T-cell (primary cell): ENCODE measurements at regions not wholly inside any gene's neighbourhood (a gene's known extent, or its start where the extent isn't known, plus 50 kb on each side); places are given as distances from the start of the nearest gene placed in this dataset.

Experiments
- ATAC-seq, 4 experiments: fragments of 200-7000 bp in 3 of 4; fragments of 150-1000 bp in 1 of 4; cut with Tn5 transposase; replicated peaks in 1 of 4; 1 replicate in 3 of 4; 2 replicates in 1 of 4; pipeline ENCODE4 v1.10.0; 2021; ENCODE audit warnings: moderate library complexity in 3 of 4, mild to moderate bottlenecking in 2 of 4, moderate number of reproducible peaks in 1 of 4
- CTCF ChIA-PET, 2 donors: fragments of 300-600 bp; sonication (Branson Sonifier 250); formaldehyde crosslinking; loops; one replicate each; lab custom pipeline; 2022; ENCODE audit warnings: antibody characterized with exemption in 2 of 2; lab: Charles Lee
- POLR2A ChIA-PET, 2 donors: fragments of 300-600 bp; sonication (Branson Sonifier 250); formaldehyde crosslinking; loops; one replicate each; lab custom pipeline; 2022; ENCODE audit warnings: antibody characterized with exemption in 2 of 2; lab: Charles Lee
- DNase-seq, 35 experiments: peaks; one replicate each; pipeline versions ENCODE4 v3.0.0 to v3.0.0-alpha.2; 2013 to 2023
- H3K27ac ChIP-seq: one replicate; pipeline ENCODE4 v1.5.1; 2013; ENCODE audit warnings: low read length
- H3K27me3 ChIP-seq, 2 experiments: replicated peaks in 1 of 2; 1 replicate in 1 of 2; 2 replicates in 1 of 2; pipeline versions ENCODE4 v1.6.1 to v1.7.0; 2013; ENCODE audit warnings: low read length in 1 of 2, mixed read lengths in 1 of 2; ENCODE audit not compliant: control insufficient read depth in 2 of 2, insufficient read depth in 2 of 2; ENCODE audit errors: extremely low read depth in 1 of 2
- H3K36me3 ChIP-seq, 2 donors: 1 replicate in 1 of 2; 2 replicates in 1 of 2; pipeline versions ENCODE4 v1.6.1 to v1.7.0; 2013; ENCODE audit warnings: low read length in 1 of 2; ENCODE audit not compliant: control insufficient read depth in 2 of 2, insufficient read depth in 1 of 2; ENCODE audit errors: extremely low read depth in 1 of 2
- H3K4me1 ChIP-seq, 2 experiments: 1 replicate in 1 of 2; 2 replicates in 1 of 2; pipeline versions ENCODE4 v1.6.1 to v1.7.0; 2013; ENCODE audit warnings: low read length in 2 of 2, mixed read lengths in 1 of 2; ENCODE audit not compliant: insufficient read depth in 2 of 2, control insufficient read depth in 1 of 2; ENCODE audit errors: extremely low read depth in 1 of 2
- H3K4me3 ChIP-seq, 2 donors: 1 replicate in 1 of 2; 2 replicates in 1 of 2; pipeline versions ENCODE4 v1.5.1 to v1.7.0; 2013; ENCODE audit warnings: mild to moderate bottlenecking in 2 of 2, low read length in 1 of 2, moderate library complexity in 1 of 2; ENCODE audit not compliant: control insufficient read depth in 1 of 2; ENCODE audit errors: extremely low read depth in 1 of 2
- H3K9me3 ChIP-seq: 2 replicates; pipeline ENCODE4 v1.7.0; 2013
- H3K27ac Mint-ChIP-seq, 2 donors: one replicate each; pipeline ENCODE4 v1.8.0; 2020 to 2021; ENCODE audit warnings: mild to moderate bottlenecking in 2 of 2, mixed read lengths in 2 of 2
- H3K27me3 Mint-ChIP-seq, 2 donors: one replicate each; pipeline ENCODE4 v1.8.0; 2021 to 2022; ENCODE audit warnings: mixed read lengths in 2 of 2
- H3K36me3 Mint-ChIP-seq: one replicate; pipeline ENCODE4 v1.8.0; 2021; ENCODE audit warnings: mixed read lengths
- H3K4me1 Mint-ChIP-seq, 3 donors: one replicate each; pipeline ENCODE4 v1.8.0; 2020 to 2022; ENCODE audit warnings: mixed read lengths in 3 of 3, mild to moderate bottlenecking in 1 of 3
- H3K4me3 Mint-ChIP-seq, 3 donors: one replicate each; pipeline ENCODE4 v1.8.0; 2020 to 2022; ENCODE audit warnings: mild to moderate bottlenecking in 3 of 3, mixed read lengths in 3 of 3, moderate library complexity in 3 of 3
- H3K9me3 Mint-ChIP-seq, 3 donors: one replicate each; pipeline ENCODE4 v1.8.0; 2020 to 2022; ENCODE audit warnings: mixed read lengths in 3 of 3
- WGBS: methylation state at CpG from one replicate; pipeline ENCODE4 v1.1.5; 2013; ENCODE audit warnings: missing lambda C conversion rate; ENCODE audit not compliant: insufficient coverage; 5-methylcytosine and 5-hydroxymethylcytosine counted together

DNA sequence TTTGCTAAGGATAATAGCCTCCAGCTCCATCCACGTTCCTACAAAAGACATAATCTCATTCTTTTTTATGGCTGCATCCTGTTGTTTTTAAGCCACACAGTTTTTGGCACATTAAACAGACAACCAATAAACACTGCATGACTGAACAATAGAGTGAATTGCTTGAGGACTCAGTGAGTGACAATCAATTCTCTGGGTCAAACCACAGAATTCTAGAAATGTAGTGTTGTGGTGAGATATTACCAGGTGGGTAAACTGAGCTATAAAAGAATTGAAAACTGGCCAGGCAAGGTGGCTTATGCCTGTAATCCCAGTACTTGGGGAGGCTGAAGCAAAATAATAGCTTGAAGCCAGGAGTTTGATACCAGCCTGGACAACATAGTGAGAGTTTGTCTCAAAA lies 154.7 kb upstream of the CADPS start:
- DNase-seq (no peak), ATAC-seq (no peak)
- POLR2A ChIA-PET = no interaction called here
- H3K27me3 ChIP-seq = no peaks in the 10 kb centered on the region
- Mint-ChIP-seq H3K9me3 (peaks cover 10 to 11% (median 11%) of the 10 kb centered on the region in 3 donors), H3K27me3 (no peaks in the 10 kb centered on the region), H3K4me1 (no peaks in the 10 kb centered on the region), H3K4me3 (no peak overlapping the region), H3K36me3 (no peaks in the 10 kb centered on the region), H3K27ac (no peak overlapping the region)
- 0% methylated on average over 1 of the region's 1 CpG for WGBS
- no peak overlapping the region for H3K4me3 ChIP-seq
- CTCF ChIA-PET = interaction anchor here (0.8 to 1.1 kb wide), 2 partner anchors 10 to 15 kb away, joined by 3 to 4 read pairs; no protein-coding TSS in a partner anchor
- H3K9me3 ChIP-seq = no peaks in the 10 kb centered on the region
- H3K4me1 ChIP-seq = no peaks in the 10 kb centered on the region
- no peak overlapping the region for H3K27ac ChIP-seq
- no peaks in the 10 kb centered on the region for H3K36me3 ChIP-seq

DNA sequence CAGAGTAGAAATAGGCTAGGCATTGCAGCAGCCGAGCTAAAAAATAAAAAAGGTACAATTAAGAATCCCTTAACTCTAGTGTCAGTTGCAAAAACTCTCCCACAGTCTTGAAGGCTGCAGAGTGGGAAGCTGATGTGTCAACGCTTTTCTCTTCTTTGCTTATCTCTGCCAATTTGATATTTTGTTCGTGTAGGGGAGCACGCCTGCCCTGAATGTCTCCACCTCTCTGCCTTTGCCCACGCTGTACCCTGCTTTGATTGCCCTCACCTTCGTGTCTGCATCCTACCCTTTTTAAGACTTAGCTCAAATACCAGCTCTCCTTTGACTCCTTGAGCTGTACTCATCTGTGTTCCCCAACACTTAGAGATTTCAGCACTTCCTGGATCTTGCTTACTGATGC lies 155.4 kb upstream of the CADPS start:
- Histone ChIP-seq H3K9me3 (no peaks in the 10 kb centered on the region), H3K4me1 (no peaks in the 10 kb centered on the region), H3K27ac (no peak overlapping the region), H3K27me3 (no peaks in the 10 kb centered on the region), H3K4me3 (no peak overlapping the region), H3K36me3 (no peaks in the 10 kb centered on the region)
- ChIA-PET CTCF (interaction anchor here in 1 of 2 donors (1.1 kb wide), 1 partner anchor 14 kb away, joined by 4 read pairs; no protein-coding TSS in a partner anchor), POLR2A (no interaction called here)
- no peak for DNase-seq
- no peak for ATAC-seq
- Mint-ChIP-seq H3K4me1 (no peaks in the 10 kb centered on the region), H3K27me3 (no peaks in the 10 kb centered on the region), H3K9me3 (peaks cover 6 to 11% (median 10%) of the 10 kb centered on the region in 3 donors), H3K36me3 (no peaks in the 10 kb centered on the region), H3K27ac (no peak overlapping the region), H3K4me3 (no peak overlapping the region)
- 81% methylated on average over 5 of the region's 6 CpGs for WGBS

DNA sequence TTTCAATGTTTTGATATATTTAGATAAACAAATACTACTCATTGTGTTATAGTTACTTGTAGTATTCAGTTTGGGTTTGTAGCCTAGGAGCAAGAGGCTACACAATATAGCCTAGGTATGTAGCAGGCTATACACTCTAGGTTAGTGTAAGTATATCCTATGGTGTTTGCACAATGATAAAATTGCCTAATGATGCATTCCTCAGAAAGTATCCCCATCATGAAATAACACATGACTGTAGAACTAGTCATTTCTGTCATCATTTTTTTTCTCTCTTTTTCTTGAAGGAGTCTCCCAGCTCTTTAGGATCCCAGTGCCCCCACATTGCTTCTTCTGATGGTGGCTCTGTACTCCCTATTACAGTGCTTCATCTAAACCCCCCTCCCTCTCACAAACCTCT lies 157.7 kb upstream of the CADPS start:
- DNase-seq = no peak
- Histone ChIP-seq H3K27me3 (no peaks in the 10 kb centered on the region), H3K27ac (no peak overlapping the region), H3K9me3 (no peaks in the 10 kb centered on the region), H3K36me3 (no peaks in the 10 kb centered on the region), H3K4me3 (no peak overlapping the region), H3K4me1 (no peaks in the 10 kb centered on the region)
- H3K27ac Mint-ChIP-seq = no peak overlapping the region
- no peaks in the 10 kb centered on the region for H3K27me3 Mint-ChIP-seq
- POLR2A ChIA-PET = no interaction called here
- ATAC-seq = no peak
- H3K36me3 Mint-ChIP-seq = no peaks in the 10 kb centered on the region
- H3K4me3 Mint-ChIP-seq = no peak overlapping the region
- no peaks in the 10 kb centered on the region for H3K4me1 Mint-ChIP-seq
- CTCF ChIA-PET = no interaction called here
- peaks cover 9 to 11% (median 11%) of the 10 kb centered on the region in 3 donors for H3K9me3 Mint-ChIP-seq

DNA sequence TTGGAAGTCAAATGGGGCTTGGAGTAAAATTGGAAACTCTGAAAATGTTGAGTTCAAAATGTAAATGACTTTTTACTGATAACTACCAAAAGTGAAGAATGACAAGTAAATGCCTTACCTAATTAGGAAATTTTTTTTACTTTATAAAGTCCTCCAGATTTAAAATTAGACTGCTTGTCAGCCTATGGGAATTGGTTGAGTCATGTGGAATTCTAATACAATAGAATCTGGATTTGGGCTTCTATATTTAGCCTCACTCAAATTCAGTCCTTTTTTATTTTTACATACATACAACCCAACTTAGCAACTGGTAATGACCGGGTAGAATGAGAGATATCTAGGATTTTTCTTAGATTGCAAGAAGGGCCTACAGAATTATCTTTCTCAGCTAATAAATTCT lies 158.9 kb upstream of the CADPS start:
- H3K4me3 ChIP-seq = no peak overlapping the region
- DNase-seq (no peak), ATAC-seq (no peak)
- ChIA-PET CTCF (no interaction called here), POLR2A (no interaction called here)
- no peaks in the 10 kb centered on the region for H3K36me3 Mint-ChIP-seq
- no peak overlapping the region for H3K27ac ChIP-seq
- H3K27me3 ChIP-seq = no peaks in the 10 kb centered on the region
- no peak overlapping the region for H3K27ac Mint-ChIP-seq
- WGBS = no CpG with 5 or more reads among the region's 1 CpG
- H3K4me1 Mint-ChIP-seq = no peaks in the 10 kb centered on the region
- H3K9me3 ChIP-seq = no peaks in the 10 kb centered on the region
- no peaks in the 10 kb centered on the region for H3K4me1 ChIP-seq
- H3K27me3 Mint-ChIP-seq = no peaks in the 10 kb centered on the region
- no peak overlapping the region for H3K4me3 Mint-ChIP-seq
- peaks cover 10 to 16% (median 11%) of the 10 kb centered on the region in 3 donors for H3K9me3 Mint-ChIP-seq
- no peaks in the 10 kb centered on the region for H3K36me3 ChIP-seq

DNA sequence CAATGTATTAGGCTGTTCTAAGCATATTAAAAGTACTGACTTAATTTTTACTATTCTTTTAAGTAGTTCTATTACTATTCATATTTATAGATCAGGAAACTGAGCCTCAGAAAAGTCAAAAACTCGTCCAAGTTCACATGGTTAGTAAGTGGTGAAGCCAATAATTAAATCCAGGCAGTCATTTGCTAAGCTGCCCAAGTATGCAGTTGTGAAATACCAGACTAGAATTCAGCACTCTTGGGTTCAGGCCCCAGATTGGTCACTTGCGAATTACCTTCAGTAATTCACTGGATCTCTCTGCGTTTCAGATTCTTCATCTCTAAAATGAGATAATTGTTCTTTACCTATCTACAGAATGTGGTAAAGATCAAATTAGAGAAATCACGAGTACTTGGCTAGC lies 161.9 kb upstream of the CADPS start:
- Mint-ChIP-seq H3K4me3 (no peak overlapping the region), H3K9me3 (peaks cover 6 to 18% (median 16%) of the 10 kb centered on the region in 3 donors), H3K27me3 (no peaks in the 10 kb centered on the region), H3K36me3 (no peaks in the 10 kb centered on the region), H3K27ac (no peak overlapping the region), H3K4me1 (no peaks in the 10 kb centered on the region)
- H3K4me1 ChIP-seq = no peaks in the 10 kb centered on the region
- DNase-seq (no peak), ATAC-seq (no peak)
- WGBS = no CpG with 5 or more reads among the region's 4 CpGs
- CTCF ChIA-PET = no interaction called here
- H3K9me3 ChIP-seq = no peaks in the 10 kb centered on the region
- H3K27ac ChIP-seq = no peak overlapping the region
- H3K4me3 ChIP-seq = no peak overlapping the region
- POLR2A ChIA-PET = interaction anchor here in 1 of 2 donors (1.0 kb wide), 1 partner anchor 16 kb away, joined by 7 read pairs; no protein-coding TSS in a partner anchor
- H3K27me3 ChIP-seq = no peaks in the 10 kb centered on the region
- H3K36me3 ChIP-seq = no peaks in the 10 kb centered on the region

DNA sequence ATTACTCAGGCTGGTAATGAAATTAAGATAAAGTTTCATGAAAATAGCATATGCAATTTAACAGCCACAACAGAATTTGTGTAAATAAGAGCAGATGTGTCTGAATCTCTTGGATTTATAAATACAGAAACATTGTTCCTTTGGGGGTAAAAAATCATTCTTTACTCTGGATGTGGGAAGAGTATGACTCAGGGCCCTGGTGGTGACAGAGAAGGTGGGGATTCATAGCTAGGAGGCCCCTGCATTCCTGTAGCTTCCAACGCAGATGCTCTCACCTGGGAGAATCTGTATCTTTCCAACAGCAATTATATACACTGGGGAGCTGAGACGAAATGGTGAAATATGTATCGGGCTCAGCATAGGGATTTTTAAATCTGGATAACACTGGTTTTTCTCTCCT lies 167.6 kb upstream of the CADPS start:
- Histone ChIP-seq H3K9me3 (no peaks in the 10 kb centered on the region), H3K27ac (no peak overlapping the region), H3K36me3 (no peaks in the 10 kb centered on the region), H3K4me3 (no peak overlapping the region), H3K27me3 (no peaks in the 10 kb centered on the region), H3K4me1 (no peaks in the 10 kb centered on the region)
- H3K4me3 Mint-ChIP-seq = no peak overlapping the region
- DNase-seq = no peak
- ChIA-PET POLR2A (no interaction called here), CTCF (no interaction called here)
- ATAC-seq = no peak
- no CpG with 5 or more reads among the region's 3 CpGs for WGBS
- H3K36me3 Mint-ChIP-seq = no peaks in the 10 kb centered on the region
- peaks cover 4 to 21% (median 15%) of the 10 kb centered on the region in 3 donors for H3K9me3 Mint-ChIP-seq
- H3K4me1 Mint-ChIP-seq = no peaks in the 10 kb centered on the region
- H3K27ac Mint-ChIP-seq = no peak overlapping the region
- H3K27me3 Mint-ChIP-seq = no peaks in the 10 kb centered on the region

DNA sequence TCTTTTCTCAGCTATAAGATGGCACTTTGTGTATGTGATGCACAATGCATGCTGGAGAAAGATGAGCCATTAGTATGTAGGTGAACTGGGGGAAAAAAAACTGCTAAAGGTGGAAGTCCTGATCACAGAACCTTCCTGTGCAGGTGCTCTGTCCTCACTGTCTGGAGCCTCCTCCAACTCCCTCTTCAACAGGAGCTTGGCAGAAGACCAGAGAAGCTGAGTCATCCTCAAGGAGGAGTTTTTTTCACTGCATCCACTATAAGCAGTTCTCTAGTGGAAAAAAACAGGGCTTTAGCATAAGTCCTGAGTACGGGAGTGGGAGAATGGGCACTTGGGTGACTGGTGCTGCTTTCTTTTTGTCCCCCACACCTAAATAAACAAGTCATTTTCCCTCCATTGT lies 168.4 kb upstream of the CADPS start:
- H3K27me3 Mint-ChIP-seq = no peaks in the 10 kb centered on the region
- ChIA-PET CTCF (no interaction called here), POLR2A (no interaction called here)
- no peaks in the 10 kb centered on the region for H3K4me1 ChIP-seq
- peaks cover 2 to 20% (median 15%) of the 10 kb centered on the region in 3 donors for H3K9me3 Mint-ChIP-seq
- H3K27ac Mint-ChIP-seq = no peak overlapping the region
- H3K4me1 Mint-ChIP-seq = no peaks in the 10 kb centered on the region
- H3K4me3 ChIP-seq = no peak overlapping the region
- DNase-seq (no peak), ATAC-seq (no peak)
- no peaks in the 10 kb centered on the region for H3K36me3 Mint-ChIP-seq
- H3K27me3 ChIP-seq = no peaks in the 10 kb centered on the region
- no CpG with 5 or more reads among the region's 1 CpG for WGBS
- no peaks in the 10 kb centered on the region for H3K9me3 ChIP-seq
- no peak overlapping the region for H3K4me3 Mint-ChIP-seq
- H3K36me3 ChIP-seq = no peaks in the 10 kb centered on the region
- H3K27ac ChIP-seq = no peak overlapping the region
